Mammary epithelial cell (primary cell): ENCODE measurements at regions not wholly inside any gene's neighbourhood (a gene's known extent, or its start where the extent isn't known, plus 50 kb on each side); places are given as distances from the start of the nearest gene placed in this dataset.

Source experiments
- CTCF ChIP-seq, 2 donors: IDR thresholded peaks in 1 of 2; conservative IDR thresholded peaks in 1 of 2; 2 replicates each; pipeline ENCODE4 v1.5.1; 2011 to 2012; ENCODE audit warnings: inconsistent platforms in 2 of 2, low read length in 2 of 2, mild to moderate bottlenecking in 2 of 2, control low read depth in 1 of 2, low read depth in 1 of 2; ENCODE audit not compliant: insufficient read depth in 1 of 2; ENCODE audit errors: extremely low read depth in 1 of 2
- EZH2 ChIP-seq: IDR thresholded peaks from 2 replicates; pipeline ENCODE4 v1.6.1; 2012; ENCODE audit warnings: low read length, inconsistent platforms, borderline replicate concordance

- TF ChIP-seq CTCF (conservative IDR thresholded peaks at IDR 0.05 in 1 of 2, IDR thresholded peaks at IDR 0.05 in 1 of 2; ENCODE audit: extremely low read depth in 1 of 2, insufficient read depth in 1 of 2, low read depth in 1 of 2, low read length in 2 of 2): no peak
- no peak for TF ChIP-seq EZH2
Observed at GRCh38 chr4:151486168-151486567, 77.2 kb downstream of the FHIP1A start.
